IPS DF 6.9 (cell line): ENCODE measurements at regions not wholly inside any gene's neighbourhood (a gene's known extent, or its start where the extent isn't known, plus 50 kb on each side); places are given as distances from the start of the nearest gene placed in this dataset.
"Not testable (repeated sequence)": the region's sequence is repeated elsewhere in the genome, so short reads cannot be mapped to it uniquely, and the experiment has no call there.

ENCODE experiments used
- DNase-seq: peaks from one replicate; pipeline ENCODE4 v3.0.0-alpha.2; 2013; ENCODE audit warnings: low read depth, low spot score
- H3K27ac ChIP-seq: one replicate; pipeline ENCODE4 v1.5.1; 2013; ENCODE audit warnings: low read length, control low read depth
- H3K27me3 ChIP-seq: 2 replicates; pipeline ENCODE4 v1.6.1; 2013; ENCODE audit warnings: mild to moderate bottlenecking, low read length; ENCODE audit not compliant: control insufficient read depth, insufficient read depth
- H3K36me3 ChIP-seq: 2 replicates; pipeline ENCODE4 v1.6.1; 2013; ENCODE audit warnings: low read length; ENCODE audit not compliant: control insufficient read depth, insufficient read depth
- H3K4me1 ChIP-seq: 2 replicates; pipeline ENCODE4 v1.6.1; 2013; ENCODE audit warnings: low read length; ENCODE audit not compliant: control insufficient read depth, insufficient read depth
- H3K4me3 ChIP-seq: 2 replicates; pipeline ENCODE4 v1.5.1; 2013; ENCODE audit warnings: mild to moderate bottlenecking, low read length
- H3K9me3 ChIP-seq: 2 replicates; pipeline ENCODE4 v1.6.1; 2013; ENCODE audit warnings: low read length, inconsistent platforms; ENCODE audit not compliant: control insufficient read depth, insufficient read depth
- WGBS: extraction: QIAGEN DNeasy Blood & Tissue Kit; methylation state at CpG from one replicate; pipeline ENCODE4 v1.1.7; 2013; ENCODE audit warnings: mixed read lengths, missing lambda C conversion rate; ENCODE audit not compliant: insufficient read length, insufficient coverage; 5-methylcytosine and 5-hydroxymethylcytosine counted together

DNA sequence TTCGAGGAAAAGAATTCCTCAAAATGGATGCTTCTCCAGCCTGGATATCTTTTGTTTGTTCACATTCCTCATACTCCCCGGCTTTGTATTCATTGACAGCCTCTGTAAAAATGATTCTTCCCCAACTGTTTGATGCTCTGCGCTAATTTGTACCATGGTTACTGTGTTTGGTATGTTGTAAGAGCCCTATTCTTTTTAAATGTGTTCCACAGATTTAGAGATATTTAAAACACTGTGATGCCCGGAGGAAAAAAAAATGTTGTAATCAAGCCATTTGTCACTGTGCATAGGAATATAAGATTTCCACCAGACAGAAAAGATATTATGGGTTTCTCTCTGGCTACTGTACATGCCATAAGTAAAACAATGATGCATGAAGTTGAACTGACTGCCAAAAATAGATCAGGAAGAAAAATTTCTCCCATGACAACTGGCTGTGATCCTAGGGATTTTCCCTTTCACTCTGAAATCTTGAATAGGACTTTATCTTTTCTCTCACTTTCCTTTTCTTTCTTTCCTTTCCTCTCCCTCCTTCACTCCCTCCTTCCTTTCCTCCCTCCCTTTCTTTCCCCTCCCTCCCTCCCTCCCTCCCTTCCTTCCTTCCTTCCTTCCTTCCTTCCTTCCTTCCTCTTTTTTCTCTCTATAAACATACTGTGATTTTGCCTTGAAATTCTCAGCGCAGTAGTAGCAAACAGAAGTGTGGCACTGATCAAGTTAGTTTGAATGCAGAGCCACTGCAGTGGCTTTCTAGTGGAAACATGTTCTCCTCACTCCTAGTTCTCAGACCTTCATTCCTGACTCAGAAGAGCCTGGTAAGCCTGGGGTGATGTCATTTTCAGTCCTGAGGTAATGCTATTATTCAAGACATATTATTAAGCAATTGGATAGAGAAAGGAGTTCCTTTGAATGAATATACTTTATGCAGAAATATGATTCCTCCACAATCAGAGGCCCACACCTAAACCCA is 254.9 kb upstream of the TBL1XR1 start:
- WGBS = no CpG with 5 or more reads among the region's 5 CpGs
- Histone ChIP-seq H3K27me3 (no peaks in the 10 kb centered on the region), H3K27ac (no peak overlapping the region), H3K4me1 (no peaks in the 10 kb centered on the region), H3K4me3 (no peak overlapping the region), H3K36me3 (no peaks in the 10 kb centered on the region), H3K9me3 (no peaks in the 10 kb centered on the region)
- DNase-seq = no peak

DNA sequence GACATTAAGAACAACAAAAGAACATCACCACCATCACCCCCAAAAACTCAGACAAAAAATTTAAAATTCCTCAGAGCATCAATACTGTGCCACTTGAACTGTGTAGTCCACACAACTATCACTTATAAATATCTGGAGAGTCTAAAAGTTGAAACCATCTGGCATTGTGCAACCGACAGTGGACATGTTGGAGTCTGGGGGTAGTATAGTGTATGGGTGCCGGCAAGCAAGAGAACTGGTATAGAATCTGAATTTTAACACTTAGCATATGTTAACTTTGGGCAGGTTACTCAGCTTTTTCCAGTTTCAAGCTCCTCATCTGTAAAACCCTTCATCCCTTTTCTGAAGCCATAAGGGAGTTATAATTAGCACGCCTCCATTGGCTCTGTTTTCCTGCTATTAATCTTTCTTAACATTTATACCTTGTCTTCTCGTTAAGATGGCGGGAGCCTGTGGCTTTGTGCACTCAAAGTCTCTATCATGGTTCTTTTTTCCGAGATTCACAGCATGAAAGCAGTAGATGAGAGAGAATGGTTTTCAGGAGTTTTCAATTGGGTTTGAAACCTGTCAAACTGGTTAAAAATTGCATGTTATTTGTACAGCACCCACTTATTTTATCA is 255.7 kb upstream of the TBL1XR1 start:
- no peak overlapping the region for H3K27ac ChIP-seq
- DNase-seq = no peak
- H3K4me1 ChIP-seq = no peaks in the 10 kb centered on the region
- no CpG with 5 or more reads among the region's 6 CpGs for WGBS
- no peaks in the 10 kb centered on the region for H3K9me3 ChIP-seq
- no peaks in the 10 kb centered on the region for H3K36me3 ChIP-seq
- no peaks in the 10 kb centered on the region for H3K27me3 ChIP-seq
- no peak overlapping the region for H3K4me3 ChIP-seq

GRCh38 chr3:177453451-177453844 is 256.2 kb upstream of the TBL1XR1 start:
- H3K36me3 ChIP-seq = no peaks in the 10 kb centered on the region
- no peak for DNase-seq
- H3K27ac ChIP-seq = no peak overlapping the region
- H3K9me3 ChIP-seq = no peaks in the 10 kb centered on the region
- H3K4me3 ChIP-seq = no peak overlapping the region
- H3K27me3 ChIP-seq = no peaks in the 10 kb centered on the region
- WGBS = no CpG with 5 or more reads among the region's 2 CpGs
- no peaks in the 10 kb centered on the region for H3K4me1 ChIP-seq

GRCh38 chr3:177457204-177457603 is 259.9 kb upstream of the TBL1XR1 start:
- H3K4me1 ChIP-seq, DNase-seq, H3K27ac ChIP-seq, H3K4me3 ChIP-seq, H3K27me3 ChIP-seq, H3K36me3 ChIP-seq, H3K9me3 ChIP-seq: not testable (repeated sequence)
- no CpG with 5 or more reads among the region's 1 CpG for WGBS

DNA sequence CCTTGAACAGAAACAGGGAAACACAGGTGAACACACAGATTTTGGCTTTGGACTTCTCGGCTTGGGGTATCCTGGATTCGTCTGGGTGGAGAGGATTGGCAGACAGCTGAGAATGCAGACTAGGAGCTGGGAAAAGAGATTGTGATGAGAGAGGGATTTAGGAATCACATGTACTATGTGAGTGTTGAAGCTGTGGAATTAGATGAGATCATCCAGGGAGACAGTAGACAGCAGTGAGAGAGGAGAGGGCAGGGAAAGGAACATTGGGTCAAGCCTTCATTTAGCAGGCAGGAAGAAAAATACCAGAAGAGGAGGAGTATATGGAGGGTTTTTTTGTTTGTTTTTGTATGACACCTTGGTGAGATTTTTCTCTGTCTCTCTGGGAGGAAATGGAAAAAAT is 262.1 kb upstream of the TBL1XR1 start:
- no peaks in the 10 kb centered on the region for H3K27me3 ChIP-seq
- no peak for DNase-seq
- no peak overlapping the region for H3K27ac ChIP-seq
- WGBS = no CpG with 5 or more reads among the region's 2 CpGs
- no peak overlapping the region for H3K4me3 ChIP-seq
- H3K9me3 ChIP-seq = no peaks in the 10 kb centered on the region
- no peaks in the 10 kb centered on the region for H3K4me1 ChIP-seq
- H3K36me3 ChIP-seq = no peaks in the 10 kb centered on the region

GRCh38 chr3:177460047-177460446 is 262.8 kb upstream of the TBL1XR1 start:
- Histone ChIP-seq H3K27ac (no peak overlapping the region), H3K4me1 (no peaks in the 10 kb centered on the region), H3K27me3 (no peaks in the 10 kb centered on the region), H3K36me3 (no peaks in the 10 kb centered on the region), H3K4me3 (no peak overlapping the region), H3K9me3 (no peaks in the 10 kb centered on the region)
- no peak for DNase-seq
- WGBS = no CpG with 5 or more reads among the region's 7 CpGs

- WGBS = no CpG with 5 or more reads among the region's 3 CpGs
- Histone ChIP-seq H3K36me3 (no peaks in the 10 kb centered on the region), H3K4me1 (no peaks in the 10 kb centered on the region), H3K9me3 (no peaks in the 10 kb centered on the region), H3K27ac (no peak overlapping the region), H3K4me3 (no peak overlapping the region), H3K27me3 (no peaks in the 10 kb centered on the region)
- no peak for DNase-seq
Measured at GRCh38 chr3:177461765-177462164, 264.5 kb upstream of the TBL1XR1 start.

- H3K4me3 ChIP-seq, H3K27me3 ChIP-seq, H3K36me3 ChIP-seq, H3K4me1 ChIP-seq, DNase-seq, H3K9me3 ChIP-seq, H3K27ac ChIP-seq: not testable (repeated sequence)
- no CpG with 5 or more reads among the region's 2 CpGs for WGBS
Measured at GRCh38 chr3:177463341-177463740, 266.1 kb upstream of the TBL1XR1 start.

GRCh38 chr3:177463863-177464262 is 266.6 kb upstream of the TBL1XR1 start:
- WGBS = no CpG with 5 or more reads among the region's 6 CpGs
- no peaks in the 10 kb centered on the region for H3K4me1 ChIP-seq
- DNase-seq = no peak
- H3K27me3 ChIP-seq = no peaks in the 10 kb centered on the region
- H3K9me3 ChIP-seq = no peaks in the 10 kb centered on the region
- H3K27ac ChIP-seq = no peak overlapping the region
- no peak overlapping the region for H3K4me3 ChIP-seq
- H3K36me3 ChIP-seq = no peaks in the 10 kb centered on the region

DNA sequence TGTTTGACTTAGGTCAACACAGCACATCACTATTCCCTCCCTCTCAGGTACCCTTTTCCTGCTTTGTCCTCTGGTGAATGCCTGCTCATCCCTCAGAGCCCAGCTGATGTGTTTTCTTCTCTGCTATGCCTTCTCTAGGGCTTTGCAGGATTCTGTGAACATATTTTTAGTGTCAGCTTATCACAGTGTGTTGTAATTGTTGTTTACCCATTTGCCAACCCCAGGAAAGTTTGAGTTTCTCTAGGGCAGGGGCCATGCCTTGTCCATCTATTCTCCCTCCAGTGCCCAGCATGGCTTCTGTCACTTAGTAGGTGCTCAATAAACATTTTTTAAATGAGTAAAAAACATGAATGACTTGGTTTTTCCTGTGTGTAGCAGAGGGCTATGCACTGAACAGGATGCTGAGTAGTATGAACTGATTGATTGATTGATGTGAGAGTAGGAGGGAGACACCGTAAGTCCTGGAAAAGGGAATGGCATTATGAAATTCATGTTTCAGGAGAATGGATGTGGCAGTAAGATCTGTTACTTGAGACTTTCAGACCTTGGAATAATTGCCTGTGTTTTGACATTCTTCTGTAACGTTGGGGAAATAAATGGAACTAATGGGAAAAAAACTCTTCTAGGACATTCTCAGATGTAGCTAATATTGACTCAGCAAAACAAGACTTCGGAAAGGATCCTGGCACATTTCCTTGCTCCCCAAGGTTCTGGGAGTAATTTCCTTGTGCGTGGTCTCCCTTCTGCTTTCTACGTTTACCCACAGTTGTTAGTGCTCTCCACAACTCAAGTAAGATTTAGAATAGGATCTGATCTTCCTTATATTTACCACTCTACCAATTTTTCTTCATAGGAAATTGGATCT is 267.3 kb upstream of the TBL1XR1 start:
- no peaks in the 10 kb centered on the region for H3K36me3 ChIP-seq
- H3K4me3 ChIP-seq = no peak overlapping the region
- no CpG with 5 or more reads among the region's 5 CpGs for WGBS
- DNase-seq = no peak
- no peaks in the 10 kb centered on the region for H3K9me3 ChIP-seq
- no peaks in the 10 kb centered on the region for H3K27me3 ChIP-seq
- no peak overlapping the region for H3K27ac ChIP-seq
- H3K4me1 ChIP-seq = no peaks in the 10 kb centered on the region
